ENCODE measurements at regions not wholly inside any gene's neighbourhood (a gene's known extent, or its start where the extent isn't known, plus 50 kb on each side); places are given as distances from the start of the nearest gene placed in this dataset.

- no peaks in the 10 kb centered on the region for H3K27me3 ChIP-seq (ENCODE audit: control insufficient read depth, insufficient read depth, low read length)
- peak overlapping the region; percentile 56 for H3K9ac ChIP-seq (ENCODE audit: low read length)
- peak overlapping the region; percentile 74; the same call in 1 of the 2 replicates for H3K27ac ChIP-seq (ENCODE audit: low read depth, low read length)
- H3K4me1 ChIP-seq (ENCODE audit: control insufficient read depth, insufficient read depth, low read length): peaks cover 41% of the 10 kb centered on the region
- H3K9me3 ChIP-seq (ENCODE audit: control insufficient read depth, insufficient read depth, low read depth, low read length): no peaks in the 10 kb centered on the region
- H3K4me3 ChIP-seq (ENCODE audit: low read depth, low read length): peak overlapping the region; percentile 18; the same call in 1 of the 2 replicates
- no peaks in the 10 kb centered on the region for H3K36me3 ChIP-seq (ENCODE audit: control insufficient read depth, insufficient read depth, low read length)
Observed at GRCh38 chr13:48159826-48160225, 64.9 kb upstream of the MED4 start.

- H3K9me3 ChIP-seq (ENCODE audit: control insufficient read depth, insufficient read depth, low read depth, low read length): no peaks in the 10 kb centered on the region
- peak overlapping the region; percentile 56 for H3K9ac ChIP-seq (ENCODE audit: low read length)
- peak overlapping the region; percentile 18; the same call in 1 of the 2 replicates for H3K4me3 ChIP-seq (ENCODE audit: low read depth, low read length)
- H3K27ac ChIP-seq (ENCODE audit: low read depth, low read length): peak overlapping the region; percentile 74
- H3K27me3 ChIP-seq (ENCODE audit: control insufficient read depth, insufficient read depth, low read length): no peaks in the 10 kb centered on the region
- H3K36me3 ChIP-seq (ENCODE audit: control insufficient read depth, insufficient read depth, low read length): no peaks in the 10 kb centered on the region
- peaks cover 44% of the 10 kb centered on the region for H3K4me1 ChIP-seq (ENCODE audit: control insufficient read depth, insufficient read depth, low read length)
Observed at GRCh38 chr13:48159401-48159800, 64.5 kb upstream of the MED4 start.

GRCh38 chr13:48158915-48159314 lies 64.0 kb upstream of the MED4 start:
- Histone ChIP-seq H3K27ac (ENCODE audit: low read depth, low read length) (peak overlapping the region; percentile 74), H3K27me3 (ENCODE audit: control insufficient read depth, insufficient read depth, low read length) (no peaks in the 10 kb centered on the region), H3K9ac (ENCODE audit: low read length) (peak overlapping the region; percentile 56), H3K9me3 (ENCODE audit: control insufficient read depth, insufficient read depth, low read depth, low read length) (no peaks in the 10 kb centered on the region), H3K4me3 (ENCODE audit: low read depth, low read length) (peak overlapping the region; percentile 15; the same call in 1 of the 2 replicates), H3K4me1 (ENCODE audit: control insufficient read depth, insufficient read depth, low read length) (peaks cover 45% of the 10 kb centered on the region), H3K36me3 (ENCODE audit: control insufficient read depth, insufficient read depth, low read length) (no peaks in the 10 kb centered on the region)

GRCh38 chr13:48158290-48158689 lies 63.4 kb upstream of the MED4 start:
- Histone ChIP-seq H3K4me3 (ENCODE audit: low read depth, low read length) (no peak overlapping the region), H3K9ac (ENCODE audit: low read length) (no peak overlapping the region), H3K9me3 (ENCODE audit: control insufficient read depth, insufficient read depth, low read depth, low read length) (no peaks in the 10 kb centered on the region), H3K27me3 (ENCODE audit: control insufficient read depth, insufficient read depth, low read length) (no peaks in the 10 kb centered on the region), H3K4me1 (ENCODE audit: control insufficient read depth, insufficient read depth, low read length) (peaks cover 45% of the 10 kb centered on the region), H3K27ac (ENCODE audit: low read depth, low read length) (no peak overlapping the region), H3K36me3 (ENCODE audit: control insufficient read depth, insufficient read depth, low read length) (no peaks in the 10 kb centered on the region)

- H3K9ac ChIP-seq (ENCODE audit: low read length): no peak overlapping the region
- H3K4me3 ChIP-seq (ENCODE audit: low read depth, low read length): no peak overlapping the region
- H3K36me3 ChIP-seq (ENCODE audit: control insufficient read depth, insufficient read depth, low read length): no peaks in the 10 kb centered on the region
- H3K9me3 ChIP-seq (ENCODE audit: control insufficient read depth, insufficient read depth, low read depth, low read length): no peaks in the 10 kb centered on the region
- no peaks in the 10 kb centered on the region for H3K27me3 ChIP-seq (ENCODE audit: control insufficient read depth, insufficient read depth, low read length)
- peaks cover 45% of the 10 kb centered on the region for H3K4me1 ChIP-seq (ENCODE audit: control insufficient read depth, insufficient read depth, low read length)
- peak overlapping the region; percentile 83 for H3K27ac ChIP-seq (ENCODE audit: low read depth, low read length)
Observed at GRCh38 chr13:48156466-48156865, 61.6 kb upstream of the MED4 start.

- H3K36me3 ChIP-seq (ENCODE audit: control insufficient read depth, insufficient read depth, low read length): no peaks in the 10 kb centered on the region
- H3K9me3 ChIP-seq (ENCODE audit: control insufficient read depth, insufficient read depth, low read depth, low read length): no peaks in the 10 kb centered on the region
- H3K4me3 ChIP-seq (ENCODE audit: low read depth, low read length): no peak overlapping the region
- H3K27ac ChIP-seq (ENCODE audit: low read depth, low read length): peak overlapping the region; percentile 83
- no peak overlapping the region for H3K9ac ChIP-seq (ENCODE audit: low read length)
- no peaks in the 10 kb centered on the region for H3K27me3 ChIP-seq (ENCODE audit: control insufficient read depth, insufficient read depth, low read length)
- H3K4me1 ChIP-seq (ENCODE audit: control insufficient read depth, insufficient read depth, low read length): peaks cover 40% of the 10 kb centered on the region
Observed at GRCh38 chr13:48155848-48156247, 60.9 kb upstream of the MED4 start.

GRCh38 chr13:48154671-48155070 lies 59.8 kb upstream of the MED4 start:
- Histone ChIP-seq H3K27me3 (ENCODE audit: control insufficient read depth, insufficient read depth, low read length) (no peaks in the 10 kb centered on the region), H3K27ac (ENCODE audit: low read depth, low read length) (peak overlapping the region; percentile 37; the same call in 1 of the 2 replicates), H3K9ac (ENCODE audit: low read length) (no peak overlapping the region), H3K4me3 (ENCODE audit: low read depth, low read length) (no peak overlapping the region), H3K36me3 (ENCODE audit: control insufficient read depth, insufficient read depth, low read length) (no peaks in the 10 kb centered on the region), H3K9me3 (ENCODE audit: control insufficient read depth, insufficient read depth, low read depth, low read length) (peaks cover 8% of the 10 kb centered on the region; the same call in 1 of the 2 replicates), H3K4me1 (ENCODE audit: control insufficient read depth, insufficient read depth, low read length) (peaks cover 29% of the 10 kb centered on the region)

- no peaks in the 10 kb centered on the region for H3K27me3 ChIP-seq (ENCODE audit: control insufficient read depth, insufficient read depth, low read length)
- no peak overlapping the region for H3K9ac ChIP-seq (ENCODE audit: low read length)
- H3K4me1 ChIP-seq (ENCODE audit: control insufficient read depth, insufficient read depth, low read length): peaks cover 14% of the 10 kb centered on the region
- peaks cover 8% of the 10 kb centered on the region; the same call in 1 of the 2 replicates for H3K9me3 ChIP-seq (ENCODE audit: control insufficient read depth, insufficient read depth, low read depth, low read length)
- H3K4me3 ChIP-seq (ENCODE audit: low read depth, low read length): no peak overlapping the region
- H3K36me3 ChIP-seq (ENCODE audit: control insufficient read depth, insufficient read depth, low read length): no peaks in the 10 kb centered on the region
- no peak overlapping the region for H3K27ac ChIP-seq (ENCODE audit: low read depth, low read length)
Observed at GRCh38 chr13:48153186-48153585, 58.3 kb upstream of the MED4 start.

GRCh38 chr13:48151363-48152161 lies 56.7 kb upstream of the MED4 start:
- H3K36me3 ChIP-seq (ENCODE audit: control insufficient read depth, insufficient read depth, low read length): no peaks in the 10 kb centered on the region
- H3K9ac ChIP-seq (ENCODE audit: low read length): no peak overlapping the region
- no peaks in the 10 kb centered on the region for H3K27me3 ChIP-seq (ENCODE audit: control insufficient read depth, insufficient read depth, low read length)
- H3K4me1 ChIP-seq (ENCODE audit: control insufficient read depth, insufficient read depth, low read length): peaks cover 12% of the 10 kb centered on the region
- H3K4me3 ChIP-seq (ENCODE audit: low read depth, low read length): no peak overlapping the region
- H3K9me3 ChIP-seq (ENCODE audit: control insufficient read depth, insufficient read depth, low read depth, low read length): peaks cover 9% of the 10 kb centered on the region; the same call in 1 of the 2 replicates
- H3K27ac ChIP-seq (ENCODE audit: low read depth, low read length): no peak overlapping the region

GRCh38 chr13:48148454-48148853 lies 53.5 kb upstream of the MED4 start:
- Histone ChIP-seq H3K9me3 (ENCODE audit: control insufficient read depth, insufficient read depth, low read depth, low read length) (peaks cover 11% of the 10 kb centered on the region; the same call in 1 of the 2 replicates), H3K36me3 (ENCODE audit: control insufficient read depth, insufficient read depth, low read length) (no peaks in the 10 kb centered on the region), H3K27ac (ENCODE audit: low read depth, low read length) (no peak overlapping the region), H3K4me3 (ENCODE audit: low read depth, low read length) (no peak overlapping the region), H3K27me3 (ENCODE audit: control insufficient read depth, insufficient read depth, low read length) (no peaks in the 10 kb centered on the region), H3K9ac (ENCODE audit: low read length) (no peak overlapping the region), H3K4me1 (ENCODE audit: control insufficient read depth, insufficient read depth, low read length) (no peaks in the 10 kb centered on the region)

- no peak overlapping the region for H3K27ac ChIP-seq (ENCODE audit: low read depth, low read length)
- H3K9me3 ChIP-seq (ENCODE audit: control insufficient read depth, insufficient read depth, low read depth, low read length): peaks cover 18% of the 10 kb centered on the region; the same call in 1 of the 2 replicates
- no peak overlapping the region for H3K4me3 ChIP-seq (ENCODE audit: low read depth, low read length)
- no peaks in the 10 kb centered on the region for H3K27me3 ChIP-seq (ENCODE audit: control insufficient read depth, insufficient read depth, low read length)
- H3K4me1 ChIP-seq (ENCODE audit: control insufficient read depth, insufficient read depth, low read length): no peaks in the 10 kb centered on the region
- H3K36me3 ChIP-seq (ENCODE audit: control insufficient read depth, insufficient read depth, low read length): no peaks in the 10 kb centered on the region
- H3K9ac ChIP-seq (ENCODE audit: low read length): no peak overlapping the region
Observed at GRCh38 chr13:48146636-48147035, 51.7 kb upstream of the MED4 start.
